Uterus (tissue), 2 donors: ENCODE measurements at regions not wholly inside any gene's neighbourhood (a gene's known extent, or its start where the extent isn't known, plus 50 kb on each side); places are given as distances from the start of the nearest gene placed in this dataset.

Experiments
- POLR2A ChIP-seq, 2 donors: fragments of 450-650 bp; IDR thresholded peaks; one replicate each; pipeline ENCODE4 v1.6.1; 2016; ENCODE audit warnings: antibody characterized with exemption in 2 of 2, mild to moderate bottlenecking in 1 of 2, moderate library complexity in 1 of 2
- TF ChIP-seq, protein P1 (sequence below), 4 experiments: fragments of 200-600 bp in 2 of 4; fragments of 450-650 bp in 2 of 4; sonication (generic) in 2 of 4; IDR thresholded peaks; one replicate each; pipeline ENCODE4 v1.5.1; 2016 to 2019; ENCODE audit warnings: antibody characterized with exemption in 4 of 4, mild to moderate bottlenecking in 2 of 4, moderate library complexity in 1 of 4

- TF ChIP-seq, protein P1, sequence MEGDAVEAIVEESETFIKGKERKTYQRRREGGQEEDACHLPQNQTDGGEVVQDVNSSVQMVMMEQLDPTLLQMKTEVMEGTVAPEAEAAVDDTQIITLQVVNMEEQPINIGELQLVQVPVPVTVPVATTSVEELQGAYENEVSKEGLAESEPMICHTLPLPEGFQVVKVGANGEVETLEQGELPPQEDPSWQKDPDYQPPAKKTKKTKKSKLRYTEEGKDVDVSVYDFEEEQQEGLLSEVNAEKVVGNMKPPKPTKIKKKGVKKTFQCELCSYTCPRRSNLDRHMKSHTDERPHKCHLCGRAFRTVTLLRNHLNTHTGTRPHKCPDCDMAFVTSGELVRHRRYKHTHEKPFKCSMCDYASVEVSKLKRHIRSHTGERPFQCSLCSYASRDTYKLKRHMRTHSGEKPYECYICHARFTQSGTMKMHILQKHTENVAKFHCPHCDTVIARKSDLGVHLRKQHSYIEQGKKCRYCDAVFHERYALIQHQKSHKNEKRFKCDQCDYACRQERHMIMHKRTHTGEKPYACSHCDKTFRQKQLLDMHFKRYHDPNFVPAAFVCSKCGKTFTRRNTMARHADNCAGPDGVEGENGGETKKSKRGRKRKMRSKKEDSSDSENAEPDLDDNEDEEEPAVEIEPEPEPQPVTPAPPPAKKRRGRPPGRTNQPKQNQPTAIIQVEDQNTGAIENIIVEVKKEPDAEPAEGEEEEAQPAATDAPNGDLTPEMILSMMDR (IDR thresholded peaks at IDR 0.05), result no peak
- no peak for TF ChIP-seq POLR2A (IDR thresholded peaks at IDR 0.05)
Observed at GRCh38 chr2:128745946-128746345, 427.3 kb upstream of the HS6ST1 start.
